Tibial artery (tissue), 4 donors: ENCODE measurements at regions not wholly inside any gene's neighbourhood (a gene's known extent, or its start where the extent isn't known, plus 50 kb on each side); places are given as distances from the start of the nearest gene placed in this dataset.

ENCODE experiments used
- DNase-seq, 2 donors: peaks; one replicate each; pipeline ENCODE4 v3.0.0-alpha.2; 2019
- H3K27ac ChIP-seq, 2 donors: fragments of 200-600 bp; sonication (generic) in 1 of 2; 1 replicate in 1 of 2; 2 replicates in 1 of 2; pipeline ENCODE4 v1.5.1; 2018 to 2019; ENCODE audit warnings: mild to moderate bottlenecking in 1 of 2
- H3K27me3 ChIP-seq, 2 donors: fragments of 200-600 bp; sonication (generic) in 1 of 2; one replicate each; pipeline versions ENCODE4 v1.5.1 to v1.6.0; 2016 to 2019
- H3K36me3 ChIP-seq, 3 donors: fragments of 200-600 bp; sonication (generic) in 2 of 3; one replicate each; pipeline ENCODE4 v1.5.1; 2016 to 2019; ENCODE audit warnings: mild to moderate bottlenecking in 2 of 3
- H3K4me1 ChIP-seq, 4 donors: fragments of 200-600 bp; sonication (generic) in 2 of 4; 1 replicate in 3 of 4; 2 replicates in 1 of 4; pipeline ENCODE4 v1.5.1; 2016 to 2019
- H3K4me3 ChIP-seq, 2 donors: fragments of 200-600 bp; sonication (generic) in 1 of 2; 1 replicate in 1 of 2; 2 replicates in 1 of 2; pipeline ENCODE4 v1.5.1; 2018 to 2019; ENCODE audit warnings: mild to moderate bottlenecking in 2 of 2
- H3K9me3 ChIP-seq, 3 donors: fragments of 200-600 bp; sonication (generic) in 1 of 3; one replicate each; pipeline ENCODE4 v1.5.1; 2016 to 2019
- CTCF ChIP-seq, 2 experiments: fragments of 200-600 bp in 1 of 2; fragments of 450-650 bp in 1 of 2; IDR thresholded peaks; one replicate each; pipeline ENCODE4 v1.5.1; 2017 to 2019; ENCODE audit warnings: antibody characterized with exemption in 2 of 2, mild to moderate bottlenecking in 1 of 2, moderate library complexity in 1 of 2
- intact Hi-C: fragments of 100-400 bp; cut with DNase I; formaldehyde crosslinking; loops from one replicate; pipeline ENCODE4 v1.15.0; 2023; ENCODE audit warnings: low total_unique reads

- Histone ChIP-seq H3K9me3 (no peaks in the 10 kb centered on the region), H3K4me1 (no peaks in the 10 kb centered on the region), H3K27me3 (peaks cover 0 to 19% of the 10 kb centered on the region in 2 donors), H3K4me3 (no peak overlapping the region), H3K36me3 (no peaks in the 10 kb centered on the region), H3K27ac (no peak overlapping the region)
- no peak for DNase-seq
- intact Hi-C loops: no loop called here
- TF ChIP-seq CTCF (IDR thresholded peaks at IDR 0.05): no peak
These were observed 213.5 kb upstream of the LHX5 start for GRCh38 chr12:113684908-113685782.

- no peak overlapping the region for H3K27ac ChIP-seq
- H3K4me1 ChIP-seq: no peaks in the 10 kb centered on the region
- no peaks in the 10 kb centered on the region for H3K9me3 ChIP-seq
- peaks cover 0 to 19% of the 10 kb centered on the region in 2 donors for H3K27me3 ChIP-seq
- H3K4me3 ChIP-seq: no peak overlapping the region
- H3K36me3 ChIP-seq: no peaks in the 10 kb centered on the region
- DNase-seq: no peak
- TF ChIP-seq CTCF (IDR thresholded peaks at IDR 0.05): no peak
- intact Hi-C loops: no loop called here
These were observed 212.6 kb upstream of the LHX5 start for GRCh38 chr12:113684053-113684907.

- intact Hi-C loops: no loop called here
- Histone ChIP-seq H3K27me3 (peaks cover 0 to 26% of the 10 kb centered on the region in 2 donors), H3K4me3 (no peak overlapping the region), H3K36me3 (no peaks in the 10 kb centered on the region), H3K27ac (no peak overlapping the region), H3K9me3 (no peaks in the 10 kb centered on the region), H3K4me1 (no peaks in the 10 kb centered on the region)
- TF ChIP-seq CTCF (IDR thresholded peaks at IDR 0.05): no peak
- no peak for DNase-seq
These were observed 211.9 kb upstream of the LHX5 start for GRCh38 chr12:113683574-113683973.

GRCh38 chr12:113680868-113681267 is 209.2 kb upstream of the LHX5 start:
- H3K4me1 ChIP-seq: no peaks in the 10 kb centered on the region
- H3K27me3 ChIP-seq: peaks cover 0 to 44% of the 10 kb centered on the region in 2 donors
- intact Hi-C loops: no loop called here
- no peak for TF ChIP-seq CTCF (IDR thresholded peaks at IDR 0.05)
- no peak overlapping the region for H3K27ac ChIP-seq
- H3K9me3 ChIP-seq: no peaks in the 10 kb centered on the region
- H3K36me3 ChIP-seq: no peaks in the 10 kb centered on the region
- no peak for DNase-seq
- H3K4me3 ChIP-seq: no peak overlapping the region

- intact Hi-C loops: no loop called here
- no peak overlapping the region for H3K4me3 ChIP-seq
- no peaks in the 10 kb centered on the region for H3K4me1 ChIP-seq
- peaks cover 0 to 35% of the 10 kb centered on the region in 2 donors for H3K27me3 ChIP-seq
- TF ChIP-seq CTCF (IDR thresholded peaks at IDR 0.05): no peak
- no peaks in the 10 kb centered on the region for H3K36me3 ChIP-seq
- H3K27ac ChIP-seq: no peak overlapping the region
- H3K9me3 ChIP-seq: no peaks in the 10 kb centered on the region
- DNase-seq: no peak
These were observed 206.8 kb upstream of the LHX5 start for GRCh38 chr12:113678223-113679119.
